GM12878 (cell line): ENCODE measurements at regions not wholly inside any gene's neighbourhood (a gene's known extent, or its start where the extent isn't known, plus 50 kb on each side); places are given as distances from the start of the nearest gene placed in this dataset.

ENCODE experiments used
- ATAC-seq: fragments of 200-7000 bp; cut with Tn5 transposase; 3 replicates; pipeline ENCODE4 v1.9.1; 2020; ENCODE audit warnings: mild to moderate bottlenecking, moderate library complexity
- BruUV-seq: library from RNA; stranded (reverse); fragments of 400-500 nt; replicated peaks from 2 replicates; lab custom pipeline; 2021; lab: Mats Ljungman, UMichigan
- CTCF ChIA-PET: fragments of 300-600 bp; sonication (Branson Sonifier 250); formaldehyde crosslinking; extraction: SDS; loops from one replicate; lab custom pipeline; 2021; ENCODE audit warnings: inconsistent platforms; lab: Yijun Ruan, JAX
- POLR2A ChIA-PET: fragments of 350-600 bp; formaldehyde crosslinking; extraction: SDS; loops from one replicate; lab custom pipeline; 2021; ENCODE audit warnings: inconsistent platforms; lab: Charles Lee
- RAD21 ChIA-PET: fragments of 300-600 bp; sonication (Branson Sonifier 250); formaldehyde crosslinking; loops from one replicate; lab custom pipeline; 2023; ENCODE audit warnings: antibody characterized with exemption; ENCODE audit not compliant: unreplicated experiment; lab: Charles Lee
- SMC1A ChIA-PET: fragments of 300-600 bp; sonication (Branson Sonifier 250); formaldehyde crosslinking; loops from one replicate; lab custom pipeline; 2023; ENCODE audit not compliant: unreplicated experiment, uncharacterized antibody; lab: Charles Lee
- DNase-seq: peaks from one replicate; pipeline ENCODE4 v3.0.0-alpha.2; 2011; ENCODE audit warnings: low read depth, low spot score
- FAIRE-seq: peaks from 3 replicates; lab custom pipeline; 2011; peaks lifted over from hg19 to GRCh38; lab: Jason Lieb, UNC
- H2AFZ ChIP-seq: 2 replicates; pipeline ENCODE4 v1.6.0; 2011; ENCODE audit warnings: low read depth, low read length, control low read depth; ENCODE audit not compliant: control insufficient read depth
- H3K27ac ChIP-seq: 2 replicates; pipeline ENCODE4 v1.5.1; 2011; ENCODE audit warnings: control low read depth; ENCODE audit not compliant: control insufficient read depth, insufficient read depth
- H3K27me3 ChIP-seq, 2 experiments: replicated peaks in 1 of 2; 2 replicates each; pipeline versions ENCODE4 v1.6.0 to v1.6.1; 2011; ENCODE audit warnings: low read length in 1 of 2; ENCODE audit not compliant: control insufficient read depth in 2 of 2, insufficient read depth in 2 of 2
- H3K36me3 ChIP-seq, 2 experiments: 2 replicates each; pipeline ENCODE4 v1.5.1; 2011; ENCODE audit warnings: low read length in 1 of 2; ENCODE audit not compliant: control insufficient read depth in 2 of 2, insufficient read depth in 2 of 2
- H3K4me1 ChIP-seq: 2 replicates; pipeline ENCODE4 v1.6.1; 2011; ENCODE audit warnings: mild to moderate bottlenecking, low read length, moderate library complexity, mixed read lengths; ENCODE audit not compliant: control insufficient read depth, insufficient read depth
- H3K4me2 ChIP-seq: 2 replicates; pipeline ENCODE4 v1.6.0; 2011; ENCODE audit warnings: control low read depth; ENCODE audit not compliant: control insufficient read depth, insufficient read depth
- H3K4me3 ChIP-seq: fragments of 200-600 bp; sonication (generic); 2 replicates; pipeline ENCODE4 v1.5.1; 2016
- H3K79me2 ChIP-seq: 2 replicates; pipeline ENCODE4 v1.6.0; 2011; ENCODE audit warnings: low read length; ENCODE audit not compliant: control insufficient read depth, insufficient read depth
- H3K9ac ChIP-seq: 2 replicates; pipeline ENCODE4 v1.8.0; 2011; ENCODE audit warnings: low read length, control low read depth, mixed read lengths; ENCODE audit not compliant: control insufficient read depth, insufficient read depth
- H3K9me3 ChIP-seq: replicated peaks from 3 replicates; pipeline ENCODE4 v1.5.1; 2011; ENCODE audit warnings: mild to moderate bottlenecking, low read length; ENCODE audit not compliant: control insufficient read depth, insufficient read depth
- H4K20me1 ChIP-seq: 2 replicates; pipeline ENCODE4 v1.6.0; 2011; ENCODE audit not compliant: control insufficient read depth, insufficient read depth
- BCL11A ChIP-seq: IDR thresholded peaks from 2 replicates; pipeline ENCODE4 v1.6.1; 2011; ENCODE audit warnings: low read depth, low read length
- BRCA1 ChIP-seq: IDR thresholded peaks from 2 replicates; pipeline ENCODE4 v1.6.1; 2011; ENCODE audit warnings: low read depth, low read length, improper control_type of control experiment
- CHD1 ChIP-seq: IDR thresholded peaks from 2 replicates; pipeline ENCODE4 v1.6.1; 2012; ENCODE audit warnings: low read depth, low read length, improper control_type of control experiment
- ESRRA ChIP-seq: IDR thresholded peaks from 2 replicates; pipeline ENCODE4 v1.6.1; 2012; ENCODE audit warnings: mild to moderate bottlenecking, low read length, improper control_type of control experiment
- FOXM1 ChIP-seq: IDR thresholded peaks from 2 replicates; pipeline ENCODE4 v1.6.1; 2012; ENCODE audit warnings: low read depth, mild to moderate bottlenecking, inconsistent platforms, low read length, moderate library complexity
- HDAC2 ChIP-seq: fragments of 200-600 bp; sonication (generic); IDR thresholded peaks from 2 replicates; pipeline ENCODE4 v1.6.1; 2017
- JUNB ChIP-seq: IDR thresholded peaks from 2 replicates; pipeline ENCODE4 v1.6.1; 2016; ENCODE audit warnings: antibody characterized with exemption, mild to moderate bottlenecking
- NFIC ChIP-seq: IDR thresholded peaks from 2 replicates; pipeline ENCODE4 v1.6.1; 2012; ENCODE audit warnings: low read depth, mild to moderate bottlenecking, inconsistent platforms, low read length, moderate library complexity
- NFYA ChIP-seq: IDR thresholded peaks from 2 replicates; pipeline ENCODE4 v1.6.1; 2011; ENCODE audit warnings: low read depth, mild to moderate bottlenecking, low read length, improper control_type of control experiment, borderline replicate concordance
- NFYB ChIP-seq: IDR thresholded peaks from 2 replicates; pipeline ENCODE4 v1.6.1; 2011; ENCODE audit warnings: low read depth, mild to moderate bottlenecking, low read length, improper control_type of control experiment, moderate library complexity; ENCODE audit not compliant: insufficient read depth
- PML ChIP-seq: IDR thresholded peaks from 2 replicates; pipeline ENCODE4 v1.6.1; 2012; ENCODE audit warnings: low read length, inconsistent platforms
- RB1 ChIP-seq: fragments of 450-650 bp; formaldehyde crosslinking; IDR thresholded peaks from 2 replicates; pipeline ENCODE4 v1.6.1; 2017; ENCODE audit warnings: mild to moderate bottlenecking, borderline replicate concordance
- RFX5 ChIP-seq: IDR thresholded peaks from 2 replicates; pipeline ENCODE4 v1.6.1; 2011; ENCODE audit warnings: low read depth, low read length, improper control_type of control experiment
- STAT1 ChIP-seq: fragments of 450-650 bp; conservative IDR thresholded peaks from 2 replicates; pipeline ENCODE4 v1.6.1; 2014; ENCODE audit warnings: antibody characterized with exemption, mild to moderate bottlenecking
- SUPT20H ChIP-seq: IDR thresholded peaks from 2 replicates; pipeline ENCODE4 v1.6.1; 2011; ENCODE audit warnings: low read depth, mild to moderate bottlenecking, low read length, moderate library complexity, borderline replicate concordance; ENCODE audit not compliant: control insufficient read depth
- TCF7 ChIP-seq: IDR thresholded peaks from 2 replicates; pipeline ENCODE4 v1.6.1; 2014; ENCODE audit warnings: antibody characterized with exemption, borderline replicate concordance
- YY1 ChIP-seq: IDR thresholded peaks from 2 replicates; pipeline ENCODE4 v1.6.1; 2011; ENCODE audit warnings: low read depth, mild to moderate bottlenecking, low read length
- ZNF207 ChIP-seq: fragments of 450-650 bp; IDR thresholded peaks from 2 replicates; pipeline ENCODE4 v1.6.1; 2014; ENCODE audit warnings: antibody characterized with exemption, mild to moderate bottlenecking, borderline replicate concordance
- WGBS: methylation state at CpG from one replicate; pipeline ENCODE4 v1.1.6; 2016; ENCODE audit warnings: low lambda C conversion rate; ENCODE audit not compliant: insufficient replicate concordance, insufficient coverage; ENCODE audit errors: missing lambda C conversion rate; 5-methylcytosine and 5-hydroxymethylcytosine counted together
- in situ Hi-C: fragments of 300-500 bp; cut with MboI; formaldehyde crosslinking; loops from 9 replicates; pipeline ENCODE4 v1.14.3; 2018; ENCODE audit warnings: mixed read lengths
- intact Hi-C: fragments of 100-400 bp; cut with micrococcal nuclease; formaldehyde crosslinking; loops from one replicate; pipeline ENCODE4 v1.14.2; 2022; ENCODE audit not compliant: unreplicated experiment
- TF ChIP-seq, protein P1 (sequence below): fragments of 450-650 bp; IDR thresholded peaks from 2 replicates; pipeline ENCODE4 v1.6.1; 2014; ENCODE audit warnings: mild to moderate bottlenecking
- TF ChIP-seq, protein P2 (sequence below): fragments of 450-650 bp; IDR thresholded peaks from 2 replicates; pipeline ENCODE4 v1.6.1; 2017; ENCODE audit warnings: borderline replicate concordance

DNA sequence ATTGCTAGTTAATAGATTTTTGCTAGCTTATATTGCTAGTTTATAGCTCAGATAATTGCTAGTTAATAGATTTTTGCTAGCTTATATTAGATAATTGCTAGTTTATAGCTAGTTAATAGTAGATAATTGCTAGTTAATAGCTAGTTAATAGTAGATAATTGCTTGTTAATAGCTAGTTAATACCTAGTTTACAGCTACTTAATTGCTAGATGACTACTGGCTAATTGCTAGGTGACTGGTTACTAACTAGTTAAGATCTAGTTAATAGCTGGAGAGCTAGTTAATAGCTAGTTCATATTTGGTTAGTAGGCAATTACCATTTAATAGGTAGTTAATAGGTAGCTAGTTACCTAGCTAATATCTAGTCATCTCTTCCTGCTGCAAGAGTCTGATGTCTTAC is 633.8 kb upstream of the CT83 start (continued):
- TF ChIP-seq, protein P1, sequence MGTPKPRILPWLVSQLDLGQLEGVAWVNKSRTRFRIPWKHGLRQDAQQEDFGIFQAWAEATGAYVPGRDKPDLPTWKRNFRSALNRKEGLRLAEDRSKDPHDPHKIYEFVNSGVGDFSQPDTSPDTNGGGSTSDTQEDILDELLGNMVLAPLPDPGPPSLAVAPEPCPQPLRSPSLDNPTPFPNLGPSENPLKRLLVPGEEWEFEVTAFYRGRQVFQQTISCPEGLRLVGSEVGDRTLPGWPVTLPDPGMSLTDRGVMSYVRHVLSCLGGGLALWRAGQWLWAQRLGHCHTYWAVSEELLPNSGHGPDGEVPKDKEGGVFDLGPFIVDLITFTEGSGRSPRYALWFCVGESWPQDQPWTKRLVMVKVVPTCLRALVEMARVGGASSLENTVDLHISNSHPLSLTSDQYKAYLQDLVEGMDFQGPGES = no peak

DNA sequence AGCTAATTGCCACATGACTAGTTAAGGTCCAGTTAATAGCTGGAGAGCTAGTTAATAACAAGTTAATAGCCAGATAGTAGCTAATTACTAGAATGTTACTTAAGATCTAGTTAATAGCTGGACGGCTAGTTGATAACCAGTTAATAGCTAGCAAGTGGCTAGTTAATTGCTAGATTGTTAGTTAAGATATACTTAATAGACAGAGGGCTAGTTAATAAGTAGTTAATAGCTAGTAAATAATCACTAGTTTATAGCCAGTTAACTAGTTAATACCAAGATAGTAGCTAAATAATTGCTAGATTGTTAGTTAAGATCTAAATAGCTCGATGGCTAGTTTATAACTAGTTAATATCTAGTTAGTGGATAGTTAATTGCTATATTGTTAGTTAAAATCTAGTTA is 632.6 kb upstream of the CT83 start:
- SMC1A ChIA-PET = interaction anchor here (0.5 to 1.9 kb wide), 9 partner anchors 8 to 416 kb away, joined by 3 to 8 read pairs (median 4); no protein-coding TSS in a partner anchor
- H3K4me1 ChIP-seq = no peaks in the 10 kb centered on the region
- H3K36me3 ChIP-seq = no peaks in the 10 kb centered on the region
- in situ Hi-C loops (no loop called here), intact Hi-C loops (no loop called here)
- no peak overlapping the region for H3K9ac ChIP-seq
- H2AFZ ChIP-seq = no peak overlapping the region
- no peaks in the 10 kb centered on the region; the same call in 1 of the 3 replicates for H3K9me3 ChIP-seq
- no peak overlapping the region for H3K27ac ChIP-seq
- CTCF ChIA-PET = interaction anchor here (1.2 kb wide), 1 partner anchor 24 kb away, joined by 3 read pairs; no protein-coding TSS in a partner anchor
- TF ChIP-seq RFX5 = no peak
- TF ChIP-seq HDAC2 = no peak
- no peak for TF ChIP-seq NFIC
- no peak for TF ChIP-seq ZNF207
- no peak for TF ChIP-seq YY1
- no peak for TF ChIP-seq TCF7
- no peak for TF ChIP-seq SUPT20H
- TF ChIP-seq CHD1 = no peak
- TF ChIP-seq, protein P2, sequence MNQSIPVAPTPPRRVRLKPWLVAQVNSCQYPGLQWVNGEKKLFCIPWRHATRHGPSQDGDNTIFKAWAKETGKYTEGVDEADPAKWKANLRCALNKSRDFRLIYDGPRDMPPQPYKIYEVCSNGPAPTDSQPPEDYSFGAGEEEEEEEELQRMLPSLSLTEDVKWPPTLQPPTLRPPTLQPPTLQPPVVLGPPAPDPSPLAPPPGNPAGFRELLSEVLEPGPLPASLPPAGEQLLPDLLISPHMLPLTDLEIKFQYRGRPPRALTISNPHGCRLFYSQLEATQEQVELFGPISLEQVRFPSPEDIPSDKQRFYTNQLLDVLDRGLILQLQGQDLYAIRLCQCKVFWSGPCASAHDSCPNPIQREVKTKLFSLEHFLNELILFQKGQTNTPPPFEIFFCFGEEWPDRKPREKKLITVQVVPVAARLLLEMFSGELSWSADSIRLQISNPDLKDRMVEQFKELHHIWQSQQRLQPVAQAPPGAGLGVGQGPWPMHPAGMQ = no peak
- TF ChIP-seq BCL11A = no peak
- no peak for TF ChIP-seq FOXM1
- TF ChIP-seq RB1 = no peak
- TF ChIP-seq PML = no peak
- no peak for TF ChIP-seq ESRRA
- TF ChIP-seq NFYA = no peak
- TF ChIP-seq NFYB = no peak
- no peak for TF ChIP-seq BRCA1
- TF ChIP-seq JUNB = no peak
- TF ChIP-seq STAT1 = no peak
- 45% methylated on average over 2 of the region's 2 CpGs for WGBS
- no peak overlapping the region for H3K4me3 ChIP-seq
- no peaks in the 10 kb centered on the region for H3K79me2 ChIP-seq
- no peaks in the 10 kb centered on the region for H3K27me3 ChIP-seq
- POLR2A ChIA-PET = no interaction called here
- no peaks in the 10 kb centered on the region for H4K20me1 ChIP-seq
- DNase-seq (no peak), FAIRE-seq (peak; percentile 66), ATAC-seq (no peak)
- H3K4me2 ChIP-seq = no peak overlapping the region
- no TSS peak for BruUV-seq
- RAD21 ChIA-PET = interaction anchor here (1.0 kb wide), 1 partner anchor 70 kb away, joined by 3 read pairs; no protein-coding TSS in a partner anchor
